OCI-LY1 (cell line): ENCODE measurements at regions not wholly inside any gene's neighbourhood (a gene's known extent, or its start where the extent isn't known, plus 50 kb on each side); places are given as distances from the start of the nearest gene placed in this dataset.

Experiments
- H2AFZ ChIP-seq: fragments of 200-600 bp; sonication (generic), shearing (Covaris generic); 2 replicates; pipeline ENCODE4 v1.6.0; 2014; ENCODE audit warnings: antibody characterized with exemption, mild to moderate bottlenecking, low read length
- H3F3A ChIP-seq: fragments of 200-600 bp; sonication (generic), shearing (Covaris generic); 2 replicates; pipeline ENCODE4 v1.6.0; 2014; ENCODE audit warnings: mild to moderate bottlenecking, antibody characterized with exemption, low read length, moderate library complexity; ENCODE audit not compliant: insufficient read depth
- H3K27ac ChIP-seq: fragments of 200-600 bp; sonication (generic); 2 replicates; pipeline ENCODE4 v1.5.1; 2014; ENCODE audit warnings: low read length, mixed run types, mild to moderate bottlenecking, low read depth; ENCODE audit not compliant: poor library complexity, severe bottlenecking
- H3K27me3 ChIP-seq: fragments of 200-600 bp; sonication (generic); 2 replicates; pipeline ENCODE4 v1.6.0; 2014; ENCODE audit warnings: antibody characterized with exemption, mild to moderate bottlenecking, low read length, moderate library complexity; ENCODE audit not compliant: insufficient read depth
- H3K36me3 ChIP-seq: fragments of 200-600 bp; sonication (generic); 2 replicates; pipeline ENCODE4 v1.6.1; 2014; ENCODE audit warnings: mild to moderate bottlenecking, antibody characterized with exemption, low read length, moderate library complexity, mixed read lengths; ENCODE audit not compliant: insufficient read depth
- H3K4me1 ChIP-seq: fragments of 200-600 bp; sonication (generic); 2 replicates; pipeline ENCODE4 v1.5.1; 2014; ENCODE audit warnings: mild to moderate bottlenecking, low read length, moderate library complexity; ENCODE audit not compliant: insufficient read depth, severe bottlenecking
- H3K4me2 ChIP-seq: fragments of 200-600 bp; sonication (generic), shearing (Covaris generic); 2 replicates; pipeline ENCODE4 v1.6.1; 2014; ENCODE audit warnings: low read length
- H3K4me3 ChIP-seq: fragments of 200-600 bp; sonication (generic); 2 replicates; pipeline ENCODE4 v1.5.1; 2014; ENCODE audit warnings: low read length, low read depth, mild to moderate bottlenecking, mixed read lengths; ENCODE audit not compliant: poor library complexity, severe bottlenecking
- H3K79me2 ChIP-seq: fragments of 200-600 bp; shearing (Covaris generic); 2 replicates; pipeline ENCODE4 v1.6.1; 2016; ENCODE audit warnings: mixed run types, low read length, mixed read lengths; ENCODE audit not compliant: insufficient read depth
- H3K9ac ChIP-seq: fragments of 200-600 bp; sonication (generic), shearing (Covaris generic); 2 replicates; pipeline ENCODE4 v1.6.1; 2014; ENCODE audit warnings: mild to moderate bottlenecking, low read length, mixed read lengths
- H3K9me2 ChIP-seq: fragments of 200-600 bp; sonication (generic), shearing (Covaris generic); 2 replicates; pipeline ENCODE4 v1.6.1; 2014; ENCODE audit warnings: low read depth, mild to moderate bottlenecking, low read length, mixed read lengths
- H3K9me3 ChIP-seq: fragments of 200-600 bp; shearing (Covaris generic); 2 replicates; pipeline ENCODE4 v1.6.1; 2014; ENCODE audit warnings: low read length, mixed read lengths
- H4K20me1 ChIP-seq: fragments of 200-600 bp; sonication (generic), shearing (Covaris generic); 2 replicates; pipeline ENCODE4 v1.6.0; 2016; ENCODE audit warnings: mild to moderate bottlenecking, low read length; ENCODE audit not compliant: insufficient read depth
- CTCF ChIP-seq: fragments of 200-600 bp; sonication (generic), shearing (Covaris generic); IDR thresholded peaks from 2 replicates; pipeline ENCODE4 v1.5.1; 2017; ENCODE audit warnings: mild to moderate bottlenecking, antibody characterized with exemption, low read length, moderate library complexity, mixed read lengths
- EZH2 ChIP-seq: fragments of 200-600 bp; sonication (generic), shearing (Covaris generic); IDR thresholded peaks from 2 replicates; pipeline ENCODE4 v1.8.0; 2017; ENCODE audit warnings: borderline replicate concordance, mixed run types, mild to moderate bottlenecking, antibody characterized with exemption, low read length, moderate library complexity, mixed read lengths

DNA sequence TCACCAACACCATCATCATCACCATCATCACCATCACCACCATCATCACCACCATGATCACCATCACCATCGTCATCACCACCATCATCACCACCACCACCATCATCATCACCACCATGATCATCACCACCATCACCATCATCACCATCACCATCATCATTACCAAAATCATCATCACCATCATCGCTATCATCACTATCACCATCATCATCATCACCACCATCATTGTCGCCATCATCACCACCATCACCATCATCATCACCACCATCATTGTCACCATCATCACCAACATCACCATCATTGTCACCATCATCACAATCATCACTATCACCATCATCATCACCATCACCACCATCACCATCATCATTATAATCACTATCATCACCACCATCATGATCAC is 893.5 kb downstream of the TBC1D22A start:
- Histone ChIP-seq H3K27me3 (0 out of 2 replicates have a peak, but pooled peaks cover 4% of the 10 kb centered on the region), H3K27ac (no peak overlapping the region), H4K20me1 (no peaks in the 10 kb centered on the region), H2AFZ (no peak overlapping the region), H3K4me3 (no peak overlapping the region), H3K9me3 (no peaks in the 10 kb centered on the region), H3K9me2 (no peaks in the 10 kb centered on the region), H3K36me3 (no peaks in the 10 kb centered on the region; the same call in 1 of the 2 replicates), H3K4me1 (no peaks in the 10 kb centered on the region), H3K9ac (no peak overlapping the region), H3F3A (no peaks in the 10 kb centered on the region), H3K4me2 (no peak overlapping the region), H3K79me2 (no peaks in the 10 kb centered on the region)
- TF ChIP-seq EZH2 (no peak), CTCF (no peak)

DNA sequence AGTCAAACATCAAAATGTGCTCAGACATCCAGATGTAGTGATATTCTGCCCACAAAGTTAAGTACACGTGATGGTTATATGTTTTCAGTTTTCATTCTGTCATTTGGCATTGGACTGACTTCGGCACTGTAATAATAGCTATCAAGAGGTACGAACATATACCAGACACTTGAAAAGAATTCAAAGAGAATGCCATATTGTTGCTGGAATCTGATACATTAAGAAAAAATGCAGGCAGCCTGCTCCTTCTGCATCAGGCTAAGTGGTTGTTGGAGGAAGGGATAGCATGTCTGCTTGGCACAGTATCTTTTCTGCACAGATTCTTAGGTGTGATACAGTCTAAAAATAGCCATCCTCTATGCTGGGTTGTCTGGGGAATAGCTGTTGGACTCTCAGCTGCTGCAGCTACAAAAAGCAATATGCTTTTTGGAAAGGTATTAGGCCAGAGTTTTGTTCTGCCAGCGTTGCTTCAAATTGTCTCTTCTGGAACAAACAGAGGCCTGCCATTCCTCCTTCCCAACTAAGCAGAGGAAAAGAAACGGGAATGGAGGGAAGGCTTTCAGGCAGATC is 892.6 kb downstream of the TBC1D22A start:
- no peaks in the 10 kb centered on the region for H4K20me1 ChIP-seq
- 0 out of 2 replicates have a peak, but pooled peaks cover 4% of the 10 kb centered on the region for H3K27me3 ChIP-seq
- no peak overlapping the region for H3K27ac ChIP-seq
- TF ChIP-seq EZH2 (no peak), CTCF (no peak)
- no peaks in the 10 kb centered on the region for H3K9me2 ChIP-seq
- no peaks in the 10 kb centered on the region for H3K9me3 ChIP-seq
- H3K4me1 ChIP-seq, result no peaks in the 10 kb centered on the region
- H3F3A ChIP-seq, result no peaks in the 10 kb centered on the region
- H2AFZ ChIP-seq, result no peak overlapping the region
- H3K36me3 ChIP-seq, result no peaks in the 10 kb centered on the region; the same call in 1 of the 2 replicates
- no peak overlapping the region for H3K9ac ChIP-seq
- H3K79me2 ChIP-seq, result no peaks in the 10 kb centered on the region
- no peak overlapping the region for H3K4me3 ChIP-seq
- H3K4me2 ChIP-seq, result no peak overlapping the region

DNA sequence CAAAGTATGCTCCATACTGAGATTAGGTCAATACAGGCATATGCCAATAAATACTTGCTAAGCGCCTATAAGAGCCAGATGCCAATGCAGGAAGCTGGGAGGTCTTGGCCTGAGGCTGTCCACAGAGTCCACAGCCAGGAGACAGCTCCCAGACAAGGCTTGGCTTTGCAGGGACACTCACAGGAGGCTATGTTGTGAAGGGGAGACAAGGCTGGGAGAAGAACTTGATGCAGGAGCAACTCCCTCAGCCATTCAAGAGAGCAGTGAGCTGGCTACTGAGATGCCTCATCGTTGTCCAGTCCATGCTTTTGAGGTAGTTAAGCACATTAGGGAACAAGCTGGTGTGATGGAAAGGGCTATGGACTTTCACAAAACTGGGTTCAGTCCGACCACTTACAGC is 891.5 kb downstream of the TBC1D22A start:
- Histone ChIP-seq H3K9me3 (no peaks in the 10 kb centered on the region), H3K9me2 (no peaks in the 10 kb centered on the region), H3K4me1 (no peaks in the 10 kb centered on the region), H3K9ac (no peak overlapping the region), H3K27me3 (no peaks in the 10 kb centered on the region), H3K36me3 (no peaks in the 10 kb centered on the region; the same call in 1 of the 2 replicates), H3F3A (no peaks in the 10 kb centered on the region), H3K4me3 (no peak overlapping the region), H3K4me2 (no peak overlapping the region), H3K79me2 (no peaks in the 10 kb centered on the region), H3K27ac (no peak overlapping the region), H4K20me1 (no peaks in the 10 kb centered on the region), H2AFZ (no peak overlapping the region)
- no peak for TF ChIP-seq CTCF
- TF ChIP-seq EZH2, result no peak
